B cell (primary cell): ENCODE measurements at regions not wholly inside any gene's neighbourhood (a gene's known extent, or its start where the extent isn't known, plus 50 kb on each side); places are given as distances from the start of the nearest gene placed in this dataset.

Source experiments
- CTCF ChIP-seq: fragments of 200-600 bp; IDR thresholded peaks from one replicate; pipeline ENCODE4 v1.8.0; 2022; ENCODE audit warnings: antibody characterized with exemption, mild to moderate bottlenecking
- EZH2 ChIP-seq: IDR thresholded peaks from 2 replicates; pipeline ENCODE4 v1.6.1; 2012; ENCODE audit warnings: borderline replicate concordance, low read depth, mild to moderate bottlenecking, moderate library complexity, low read length; ENCODE audit not compliant: insufficient read depth, poor library complexity, severe bottlenecking

DNA sequence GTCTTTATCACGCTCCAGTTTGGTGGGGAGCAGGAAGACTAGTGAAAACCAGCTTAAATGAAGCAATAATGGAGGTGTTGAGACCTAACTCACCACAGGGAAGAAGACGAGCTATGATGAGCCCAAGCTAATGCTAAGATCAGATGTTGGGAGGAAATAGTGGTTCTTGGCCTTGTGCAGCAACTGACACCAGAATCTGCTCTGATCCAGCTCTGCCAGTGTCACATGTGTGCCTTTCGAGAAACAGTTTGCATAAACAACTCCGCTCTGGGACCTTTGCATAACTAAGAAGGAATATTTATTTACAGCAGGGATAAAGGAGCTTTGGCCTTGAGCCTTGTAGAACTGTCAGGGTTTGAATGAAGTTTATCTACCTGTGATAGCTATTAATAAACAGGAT, 369.4 kb upstream of the CCDC196 start:
- TF ChIP-seq CTCF (no peak), EZH2 (no peak)
